A673 (cell line): ENCODE measurements at regions not wholly inside any gene's neighbourhood (a gene's known extent, or its start where the extent isn't known, plus 50 kb on each side); places are given as distances from the start of the nearest gene placed in this dataset.
A peak's percentile ranks its signal among the peaks of the same experiment; 100 is the strongest.

Experiments
- BruUV-seq: library from RNA; stranded (reverse); fragments of 400-500 nt; replicated peaks from 2 replicates; lab custom pipeline; 2021; lab: Mats Ljungman, UMichigan
- CTCF ChIA-PET: fragments of 300-600 bp; sonication (Branson Sonifier 250); formaldehyde crosslinking; loops from one replicate; lab custom pipeline; 2022; ENCODE audit warnings: antibody characterized with exemption; lab: Charles Lee
- POLR2A ChIA-PET: fragments of 300-600 bp; sonication (Branson Sonifier 250); formaldehyde crosslinking; loops from one replicate; lab custom pipeline; 2022; ENCODE audit warnings: antibody characterized with exemption; ENCODE audit not compliant: low non-redundant PET; lab: Charles Lee
- DNase-seq: peaks from one replicate; pipeline ENCODE4 v3.0.0-alpha.2; 2015; ENCODE audit warnings: low spot score
- H3K27ac ChIP-seq: fragments of 200-600 bp; sonication (generic); 2 replicates; pipeline ENCODE4 v1.5.1; 2016; ENCODE audit warnings: mixed run types, low read depth, mild to moderate bottlenecking, mixed read lengths, antibody characterized with exemption, low read length; ENCODE audit not compliant: poor library complexity, severe bottlenecking
- H3K27me3 ChIP-seq: fragments of 200-600 bp; sonication (generic); replicated peaks from 2 replicates; pipeline ENCODE4 v1.6.1; 2017; ENCODE audit warnings: mixed run types, low read depth, mild to moderate bottlenecking, mixed read lengths, antibody characterized with exemption, low read length; ENCODE audit not compliant: insufficient read depth, poor library complexity
- H3K36me3 ChIP-seq: fragments of 200-600 bp; sonication (generic); 2 replicates; pipeline ENCODE4 v1.6.1; 2016; ENCODE audit warnings: mixed run types, mild to moderate bottlenecking, mixed read lengths, antibody characterized with exemption, low read length; ENCODE audit not compliant: insufficient read depth, poor library complexity, severe bottlenecking
- H3K4me1 ChIP-seq: fragments of 200-600 bp; sonication (generic); 2 replicates; pipeline ENCODE4 v1.6.1; 2017; ENCODE audit warnings: mixed run types, mild to moderate bottlenecking, mixed read lengths, antibody characterized with exemption, low read length; ENCODE audit not compliant: insufficient read depth, poor library complexity, severe bottlenecking
- H3K4me3 ChIP-seq: fragments of 200-600 bp; sonication (generic); 2 replicates; pipeline ENCODE4 v1.5.1; 2016; ENCODE audit warnings: low read depth, mixed run types, mild to moderate bottlenecking, mixed read lengths, low read length; ENCODE audit not compliant: poor library complexity, severe bottlenecking
- H3K9me3 ChIP-seq: fragments of 200-600 bp; sonication (generic); 2 replicates; pipeline ENCODE4 v1.6.1; 2016; ENCODE audit warnings: mixed run types, low read depth, mild to moderate bottlenecking, mixed read lengths, antibody characterized with exemption, low read length; ENCODE audit not compliant: poor library complexity, severe bottlenecking
- EZH2 ChIP-seq: fragments of 200-600 bp; sonication (generic); IDR thresholded peaks from 2 replicates; pipeline ENCODE4 v1.6.1; 2017; ENCODE audit warnings: borderline replicate concordance, low read depth, mild to moderate bottlenecking, mixed read lengths, antibody characterized with exemption, low read length; ENCODE audit not compliant: poor library complexity, severe bottlenecking
- intact Hi-C: fragments of 100-400 bp; cut with micrococcal nuclease; formaldehyde crosslinking; loops from one replicate; pipeline ENCODE4 v1.10.0; 2022; ENCODE audit not compliant: unreplicated experiment
- TF ChIP-seq, protein P1 (sequence below): fragments of 300-800, 200-600 bp; sonication (generic); conservative IDR thresholded peaks from 2 replicates; pipeline ENCODE4 v1.5.1; 2017; ENCODE audit warnings: low read depth, mild to moderate bottlenecking, antibody characterized with exemption, low read length, moderate library complexity, mixed read lengths

- DNase-seq = no peak
- H3K36me3 ChIP-seq = no peaks in the 10 kb centered on the region
- no peaks in the 10 kb centered on the region for H3K27me3 ChIP-seq
- TF ChIP-seq EZH2 = no peak
- TF ChIP-seq, protein P1, sequence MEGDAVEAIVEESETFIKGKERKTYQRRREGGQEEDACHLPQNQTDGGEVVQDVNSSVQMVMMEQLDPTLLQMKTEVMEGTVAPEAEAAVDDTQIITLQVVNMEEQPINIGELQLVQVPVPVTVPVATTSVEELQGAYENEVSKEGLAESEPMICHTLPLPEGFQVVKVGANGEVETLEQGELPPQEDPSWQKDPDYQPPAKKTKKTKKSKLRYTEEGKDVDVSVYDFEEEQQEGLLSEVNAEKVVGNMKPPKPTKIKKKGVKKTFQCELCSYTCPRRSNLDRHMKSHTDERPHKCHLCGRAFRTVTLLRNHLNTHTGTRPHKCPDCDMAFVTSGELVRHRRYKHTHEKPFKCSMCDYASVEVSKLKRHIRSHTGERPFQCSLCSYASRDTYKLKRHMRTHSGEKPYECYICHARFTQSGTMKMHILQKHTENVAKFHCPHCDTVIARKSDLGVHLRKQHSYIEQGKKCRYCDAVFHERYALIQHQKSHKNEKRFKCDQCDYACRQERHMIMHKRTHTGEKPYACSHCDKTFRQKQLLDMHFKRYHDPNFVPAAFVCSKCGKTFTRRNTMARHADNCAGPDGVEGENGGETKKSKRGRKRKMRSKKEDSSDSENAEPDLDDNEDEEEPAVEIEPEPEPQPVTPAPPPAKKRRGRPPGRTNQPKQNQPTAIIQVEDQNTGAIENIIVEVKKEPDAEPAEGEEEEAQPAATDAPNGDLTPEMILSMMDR = no peak
- intact Hi-C loops = no loop called here
- H3K4me1 ChIP-seq = no peaks in the 10 kb centered on the region
- CTCF ChIA-PET = no interaction called here
- BruUV-seq = no TSS peak
- POLR2A ChIA-PET = no interaction called here
- H3K9me3 ChIP-seq = peaks cover 12% of the 10 kb centered on the region
- no peak overlapping the region for H3K4me3 ChIP-seq
- H3K27ac ChIP-seq = no peak overlapping the region
Measured at GRCh38 chr5:61766141-61766540, 434.1 kb downstream of the ZSWIM6 start.

- CTCF ChIA-PET = no interaction called here
- Histone ChIP-seq H3K27me3 (no peaks in the 10 kb centered on the region), H3K4me3 (no peak overlapping the region), H3K9me3 (peaks cover 6% of the 10 kb centered on the region), H3K27ac (no peak overlapping the region), H3K4me1 (no peaks in the 10 kb centered on the region), H3K36me3 (no peaks in the 10 kb centered on the region)
- TF ChIP-seq, protein P1 = no peak
- TF ChIP-seq EZH2 = no peak
- no TSS peak for BruUV-seq
- POLR2A ChIA-PET = no interaction called here
- no peak for DNase-seq
- intact Hi-C loops = no loop called here
Measured at GRCh38 chr5:61767231-61768080, 435.4 kb downstream of the ZSWIM6 start.

GRCh38 chr5:61768692-61769281, 436.7 kb downstream of the ZSWIM6 start:
- POLR2A ChIA-PET = no interaction called here

More at GRCh38 chr5:61768692-61769281, 436.7 kb downstream of the ZSWIM6 start:
- TF ChIP-seq EZH2 = no peak
- TF ChIP-seq, protein P1 = peak; percentile 69
- Histone ChIP-seq H3K27me3 (no peaks in the 10 kb centered on the region), H3K27ac (no peak overlapping the region), H3K4me1 (no peaks in the 10 kb centered on the region), H3K9me3 (no peaks in the 10 kb centered on the region), H3K4me3 (no peak overlapping the region), H3K36me3 (no peaks in the 10 kb centered on the region)
- peak; percentile 62 for DNase-seq
- BruUV-seq = no TSS peak
- CTCF ChIA-PET = interaction anchor here (0.6 kb wide), 2 partner anchors 35 to 39 kb away, joined by 3 read pairs; no protein-coding TSS in a partner anchor
- intact Hi-C loops = no loop called here
